SK-N-SH (cell line): ENCODE measurements at regions not wholly inside any gene's neighbourhood (a gene's known extent, or its start where the extent isn't known, plus 50 kb on each side); places are given as distances from the start of the nearest gene placed in this dataset.

Experiments
- CTCF ChIA-PET: fragments of 300-600, 350-600 bp; formaldehyde crosslinking; extraction: SDS; loops from one replicate; lab custom pipeline; 2021; lab: Yijun Ruan, JAX
- POLR2A ChIA-PET: fragments of 350-600 bp; sonication (Branson Sonifier 250); formaldehyde crosslinking; extraction: SDS; loops from one replicate; lab custom pipeline; 2020; ENCODE audit warnings: antibody characterized with exemption, inconsistent platforms; lab: Yijun Ruan, JAX
- DNase-seq: peaks from one replicate; pipeline ENCODE4 v3.0.0; 2012
- H2AFZ ChIP-seq: fragments of 200-600 bp; sonication (generic); 2 replicates; pipeline ENCODE4 v1.8.1; 2016; ENCODE audit warnings: antibody characterized with exemption, mild to moderate bottlenecking, low read depth
- H3F3A ChIP-seq: fragments of 200-600 bp; sonication (generic); replicated peaks from 2 replicates; pipeline ENCODE3; 2016; ENCODE audit warnings: antibody characterized with exemption, mild to moderate bottlenecking; ENCODE audit not compliant: insufficient read depth
- H3K27ac ChIP-seq, 2 experiments: fragments of 200-500 bp in 1 of 2; fragments of 200-600 bp in 1 of 2; sonication (Bioruptor generic) in 1 of 2; sonication (generic), shearing (Covaris generic) in 1 of 2; 2 replicates each; pipeline versions ENCODE4 v1.5.1 to v1.6.1; 2014 to 2016; ENCODE audit warnings: low read depth in 2 of 2, inconsistent platforms in 1 of 2, low read length in 1 of 2, mild to moderate bottlenecking in 1 of 2, mixed read lengths in 1 of 2
- H3K27me3 ChIP-seq: fragments of 200-600 bp; sonication (generic), shearing (Covaris generic); 2 replicates; pipeline ENCODE4 v1.6.1; 2016; ENCODE audit warnings: mixed run types; ENCODE audit not compliant: insufficient read depth
- H3K36me3 ChIP-seq, 2 experiments: fragments of 200-500 bp in 1 of 2; fragments of 200-600 bp in 1 of 2; sonication (Bioruptor generic) in 1 of 2; sonication (generic) in 1 of 2; replicated peaks in 1 of 2; 2 replicates each; pipeline versions ENCODE3 to v1.5.1; 2014 to 2016; ENCODE audit warnings: low read length in 1 of 2, mild to moderate bottlenecking in 1 of 2; ENCODE audit not compliant: insufficient read depth in 2 of 2, control insufficient read depth in 1 of 2
- H3K4me1 ChIP-seq, 2 experiments: fragments of 200-500 bp in 1 of 2; fragments of 200-600 bp in 1 of 2; sonication (Bioruptor generic) in 1 of 2; sonication (generic), shearing (Covaris generic) in 1 of 2; 2 replicates each; pipeline versions ENCODE4 v1.5.1 to v1.6.1; 2014 to 2016; ENCODE audit warnings: low read depth in 1 of 2, low read length in 1 of 2, mixed run types in 1 of 2; ENCODE audit not compliant: insufficient read depth in 2 of 2, control insufficient read depth in 1 of 2
- H3K4me2 ChIP-seq: fragments of 200-600 bp; sonication (generic), shearing (Covaris generic); 2 replicates; pipeline ENCODE4 v1.6.1; 2017; ENCODE audit warnings: mixed run types
- H3K4me3 ChIP-seq, 2 experiments: fragments of 200-500 bp in 1 of 2; fragments of 200-600 bp in 1 of 2; sonication (Bioruptor generic) in 1 of 2; sonication (generic), shearing (Covaris generic) in 1 of 2; 2 replicates each; pipeline versions ENCODE4 v1.5.1 to v1.8.1; 2014 to 2016; ENCODE audit warnings: low read depth in 2 of 2, inconsistent platforms in 1 of 2, low read length in 1 of 2, mild to moderate bottlenecking in 1 of 2, mixed read lengths in 1 of 2, moderate library complexity in 1 of 2
- H3K79me2 ChIP-seq: fragments of 200-600 bp; sonication (generic); 2 replicates; pipeline ENCODE4 v1.8.1; 2017; ENCODE audit warnings: mild to moderate bottlenecking; ENCODE audit not compliant: insufficient read depth
- H3K9ac ChIP-seq: fragments of 200-600 bp; sonication (generic); 2 replicates; pipeline ENCODE4 v1.6.1; 2017; ENCODE audit warnings: mixed run types
- H3K9me2 ChIP-seq: fragments of 200-600 bp; sonication (generic); 2 replicates; pipeline ENCODE4 v1.6.1; 2017; ENCODE audit warnings: mixed run types
- H3K9me3 ChIP-seq: fragments of 200-600 bp; sonication (generic); 2 replicates; pipeline ENCODE4 v1.6.1; 2017; ENCODE audit warnings: mixed run types, mild to moderate bottlenecking, moderate library complexity
- H4K20me1 ChIP-seq: fragments of 200-600 bp; sonication (generic); 2 replicates; pipeline ENCODE4 v1.6.1; 2017; ENCODE audit warnings: mild to moderate bottlenecking, mixed run types; ENCODE audit not compliant: insufficient read depth
- CHD2 ChIP-seq: fragments of 150-350 bp; IDR thresholded peaks from 2 replicates; pipeline ENCODE4 v1.6.1; 2018; ENCODE audit warnings: low read length; ENCODE audit not compliant: partially characterized antibody
- ELF1 ChIP-seq: IDR thresholded peaks from 2 replicates; pipeline ENCODE4 v1.4.0; 2012
- EZH2phosphoT487 ChIP-seq: fragments of 200-600 bp; sonication (generic); IDR thresholded peaks from 2 replicates; pipeline ENCODE4 v1.6.1; 2017; ENCODE audit warnings: low read depth, mixed run types, mild to moderate bottlenecking, antibody characterized with exemption, moderate library complexity, borderline replicate concordance
- GABPA ChIP-seq: IDR thresholded peaks from 2 replicates; pipeline ENCODE4 v1.4.0; 2012; ENCODE audit warnings: low read depth, mild to moderate bottlenecking
- GATA2 ChIP-seq: sonication (generic); formaldehyde crosslinking; IDR thresholded peaks from 2 replicates; pipeline ENCODE4 v1.5.0; 2020; ENCODE audit warnings: mild to moderate bottlenecking, missing genetic modification reagents
- JUND ChIP-seq: IDR thresholded peaks from 2 replicates; pipeline ENCODE4 v1.4.0; 2012
- MEF2A ChIP-seq: IDR thresholded peaks from 2 replicates; pipeline ENCODE4 v1.4.0; 2012; ENCODE audit warnings: low read depth, borderline replicate concordance
- MXI1 ChIP-seq: IDR thresholded peaks from 2 replicates; pipeline ENCODE4 v1.6.1; 2012; ENCODE audit warnings: mild to moderate bottlenecking, low read depth, low read length, improper control_type of control experiment
- POLR2AphosphoS5 ChIP-seq: IDR thresholded peaks from 2 replicates; pipeline ENCODE4 v1.6.1; 2012; ENCODE audit warnings: low read depth, low read length
- RAD21 ChIP-seq: IDR thresholded peaks from 2 replicates; pipeline ENCODE4 v1.6.1; 2012; ENCODE audit warnings: mild to moderate bottlenecking, low read length
- REST ChIP-seq: IDR thresholded peaks from 2 replicates; pipeline ENCODE4 v1.6.1; 2012; ENCODE audit warnings: mild to moderate bottlenecking, low read depth, low read length, moderate library complexity
- RFX5 ChIP-seq: IDR thresholded peaks from 2 replicates; pipeline ENCODE4 v1.6.1; 2012; ENCODE audit warnings: mild to moderate bottlenecking, improper control_type of control experiment, low read length
- RXRA ChIP-seq: IDR thresholded peaks from 2 replicates; pipeline ENCODE4 v1.4.0; 2012; ENCODE audit warnings: low read depth, mild to moderate bottlenecking, borderline replicate concordance
- SMC3 ChIP-seq: IDR thresholded peaks from 2 replicates; pipeline ENCODE4 v1.6.1; 2012; ENCODE audit warnings: low read depth, low read length, improper control_type of control experiment
- TAF1 ChIP-seq: IDR thresholded peaks from 2 replicates; pipeline ENCODE4 v1.6.1; 2012; ENCODE audit warnings: low read depth, mild to moderate bottlenecking, low read length, moderate library complexity, borderline replicate concordance
- TEAD4 ChIP-seq: IDR thresholded peaks from 2 replicates; pipeline ENCODE4 v1.4.0; 2012; ENCODE audit warnings: mild to moderate bottlenecking, borderline replicate concordance; ENCODE audit not compliant: insufficient read depth
- YY1 ChIP-seq: IDR thresholded peaks from 2 replicates; pipeline ENCODE4 v1.4.0; 2012; ENCODE audit warnings: low read depth, mild to moderate bottlenecking
- WGBS: methylation state at CpG from one replicate; pipeline ENCODE4 v1.1.6; 2017; ENCODE audit warnings: low lambda C conversion rate; 5-methylcytosine and 5-hydroxymethylcytosine counted together
- TF ChIP-seq, protein P1 (sequence below): fragments of 150-350 bp; IDR thresholded peaks from 2 replicates; pipeline ENCODE4 v1.6.1; 2016; ENCODE audit warnings: mild to moderate bottlenecking, low read depth, low read length
- TF ChIP-seq, protein P2 (sequence below): IDR thresholded peaks from 2 replicates; pipeline ENCODE4; 2012
- TF ChIP-seq, protein P3 (sequence below): IDR thresholded peaks from 2 replicates; pipeline ENCODE4 v1.4.0; 2012; ENCODE audit warnings: low read depth, borderline replicate concordance

DNA sequence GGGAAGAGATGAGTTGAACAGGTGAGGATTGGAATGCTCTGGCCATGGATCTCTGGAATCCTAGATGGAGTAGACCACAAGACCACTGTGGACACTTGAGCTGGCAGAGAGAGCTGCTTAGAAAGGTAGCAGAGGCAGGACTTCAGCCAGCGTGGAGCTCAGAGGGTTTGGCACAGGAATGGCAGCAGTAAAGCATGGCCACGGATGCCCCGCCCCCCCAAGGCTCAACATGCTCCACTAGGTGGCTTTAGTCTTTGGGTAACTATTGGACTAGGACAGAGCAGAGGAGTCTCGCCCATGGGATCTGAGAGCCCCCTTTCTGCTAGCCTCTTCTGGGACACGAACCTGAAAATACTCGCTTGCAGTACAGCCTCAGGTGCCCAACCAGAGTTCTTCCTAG, 150.1 kb upstream of the NEIL3 start:
- H3K36me3 ChIP-seq = no peaks in the 10 kb centered on the region
- no peak overlapping the region for H2AFZ ChIP-seq
- POLR2A ChIA-PET = no interaction called here
- DNase-seq = no peak
- H3K79me2 ChIP-seq = no peaks in the 10 kb centered on the region
- no peaks in the 10 kb centered on the region for H3K9me2 ChIP-seq
- no peak overlapping the region for H3K4me2 ChIP-seq
- no peaks in the 10 kb centered on the region for H3K27me3 ChIP-seq
- no peak for TF ChIP-seq GABPA
- no peak for TF ChIP-seq JUND
- TF ChIP-seq MEF2A = no peak
- no peak for TF ChIP-seq EZH2phosphoT487
- TF ChIP-seq RXRA = no peak
- no peak for TF ChIP-seq TEAD4
- TF ChIP-seq, protein P1, sequence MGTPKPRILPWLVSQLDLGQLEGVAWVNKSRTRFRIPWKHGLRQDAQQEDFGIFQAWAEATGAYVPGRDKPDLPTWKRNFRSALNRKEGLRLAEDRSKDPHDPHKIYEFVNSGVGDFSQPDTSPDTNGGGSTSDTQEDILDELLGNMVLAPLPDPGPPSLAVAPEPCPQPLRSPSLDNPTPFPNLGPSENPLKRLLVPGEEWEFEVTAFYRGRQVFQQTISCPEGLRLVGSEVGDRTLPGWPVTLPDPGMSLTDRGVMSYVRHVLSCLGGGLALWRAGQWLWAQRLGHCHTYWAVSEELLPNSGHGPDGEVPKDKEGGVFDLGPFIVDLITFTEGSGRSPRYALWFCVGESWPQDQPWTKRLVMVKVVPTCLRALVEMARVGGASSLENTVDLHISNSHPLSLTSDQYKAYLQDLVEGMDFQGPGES = no peak
- TF ChIP-seq YY1 = no peak
- no peak for TF ChIP-seq TAF1
- TF ChIP-seq RAD21 = no peak
- no peak for TF ChIP-seq SMC3
- TF ChIP-seq, protein P2, sequence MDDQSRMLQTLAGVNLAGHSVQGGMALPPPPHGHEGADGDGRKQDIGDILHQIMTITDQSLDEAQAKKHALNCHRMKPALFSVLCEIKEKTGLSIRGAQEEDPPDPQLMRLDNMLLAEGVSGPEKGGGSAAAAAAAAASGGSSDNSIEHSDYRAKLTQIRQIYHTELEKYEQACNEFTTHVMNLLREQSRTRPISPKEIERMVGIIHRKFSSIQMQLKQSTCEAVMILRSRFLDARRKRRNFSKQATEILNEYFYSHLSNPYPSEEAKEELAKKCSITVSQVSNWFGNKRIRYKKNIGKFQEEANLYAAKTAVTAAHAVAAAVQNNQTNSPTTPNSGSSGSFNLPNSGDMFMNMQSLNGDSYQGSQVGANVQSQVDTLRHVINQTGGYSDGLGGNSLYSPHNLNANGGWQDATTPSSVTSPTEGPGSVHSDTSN = no peak
- no peak for TF ChIP-seq RFX5
- TF ChIP-seq POLR2AphosphoS5 = no peak
- TF ChIP-seq, protein P3, sequence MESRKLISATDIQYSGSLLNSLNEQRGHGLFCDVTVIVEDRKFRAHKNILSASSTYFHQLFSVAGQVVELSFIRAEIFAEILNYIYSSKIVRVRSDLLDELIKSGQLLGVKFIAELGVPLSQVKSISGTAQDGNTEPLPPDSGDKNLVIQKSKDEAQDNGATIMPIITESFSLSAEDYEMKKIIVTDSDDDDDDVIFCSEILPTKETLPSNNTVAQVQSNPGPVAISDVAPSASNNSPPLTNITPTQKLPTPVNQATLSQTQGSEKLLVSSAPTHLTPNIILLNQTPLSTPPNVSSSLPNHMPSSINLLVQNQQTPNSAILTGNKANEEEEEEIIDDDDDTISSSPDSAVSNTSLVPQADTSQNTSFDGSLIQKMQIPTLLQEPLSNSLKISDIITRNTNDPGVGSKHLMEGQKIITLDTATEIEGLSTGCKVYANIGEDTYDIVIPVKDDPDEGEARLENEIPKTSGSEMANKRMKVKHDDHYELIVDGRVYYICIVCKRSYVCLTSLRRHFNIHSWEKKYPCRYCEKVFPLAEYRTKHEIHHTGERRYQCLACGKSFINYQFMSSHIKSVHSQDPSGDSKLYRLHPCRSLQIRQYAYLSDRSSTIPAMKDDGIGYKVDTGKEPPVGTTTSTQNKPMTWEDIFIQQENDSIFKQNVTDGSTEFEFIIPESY = no peak
- TF ChIP-seq GATA2 (CRISPR knock-in tag) = no peak
- TF ChIP-seq MXI1 = no peak
- no peak for TF ChIP-seq CHD2
- no peak for TF ChIP-seq REST
- no peak for TF ChIP-seq ELF1
- no peaks in the 10 kb centered on the region for H4K20me1 ChIP-seq
- 50% methylated on average over 2 of the region's 6 CpGs for WGBS
- no peaks in the 10 kb centered on the region for H3K4me1 ChIP-seq
- H3K27ac ChIP-seq = no peak overlapping the region
- no peak overlapping the region for H3K9ac ChIP-seq
- H3K9me3 ChIP-seq = no peaks in the 10 kb centered on the region
- H3F3A ChIP-seq = no peaks in the 10 kb centered on the region
- CTCF ChIA-PET = interaction anchor here (1.1 kb wide), 1 partner anchor 112 kb away, joined by 4 read pairs; no protein-coding TSS in a partner anchor
- H3K4me3 ChIP-seq = no peak overlapping the region
